GM21360 (cell line): ENCODE measurements at regions not wholly inside any gene's neighbourhood (a gene's known extent, or its start where the extent isn't known, plus 50 kb on each side); places are given as distances from the start of the nearest gene placed in this dataset.

Source experiments
- ATAC-seq: cut with Tn5 transposase; IDR thresholded peaks from one replicate; pipeline ENCODE4 v1.9.1; 2021; ENCODE audit warnings: mild to moderate bottlenecking, moderate library complexity; ENCODE audit not compliant: unreplicated experiment

GRCh38 chr7:33841031-33841430, 64.3 kb upstream of the BMPER start:
- ATAC-seq: no peak

GRCh38 chr7:33841705-33842129, 63.6 kb upstream of the BMPER start:
- ATAC-seq: no peak

- no peak for ATAC-seq
Measured at GRCh38 chr7:33842150-33842549, 63.2 kb upstream of the BMPER start.

- ATAC-seq: no peak
Measured at GRCh38 chr7:33845991-33846509, 59.3 kb upstream of the BMPER start.

GRCh38 chr7:33849004-33849403, 56.3 kb upstream of the BMPER start:
- ATAC-seq: no peak

- no peak for ATAC-seq
Measured at GRCh38 chr7:33849971-33850559, 55.3 kb upstream of the BMPER start.

- ATAC-seq: no peak
Measured at GRCh38 chr7:33850768-33851167, 54.6 kb upstream of the BMPER start.

GRCh38 chr7:33852838-33853237, 52.5 kb upstream of the BMPER start:
- no peak for ATAC-seq

GRCh38 chr7:33853361-33854062, 51.8 kb upstream of the BMPER start:
- no peak for ATAC-seq

GRCh38 chr7:33854178-33854577, 51.2 kb upstream of the BMPER start:
- no peak for ATAC-seq

GRCh38 chr7:33854801-33855350, 50.5 kb upstream of the BMPER start:
- ATAC-seq: no peak
